AG09309 (cell line): ENCODE measurements at regions not wholly inside any gene's neighbourhood (a gene's known extent, or its start where the extent isn't known, plus 50 kb on each side); places are given as distances from the start of the nearest gene placed in this dataset.

ENCODE experiments used
- DNase-seq: peaks from one replicate; pipeline ENCODE4 v3.0.0-alpha.2; 2010; ENCODE audit warnings: low read depth
- H3K4me3 ChIP-seq: 2 replicates; pipeline ENCODE4 v1.5.1; 2011; ENCODE audit warnings: mild to moderate bottlenecking, low read depth, low read length, moderate library complexity; ENCODE audit not compliant: control insufficient read depth
- TF ChIP-seq, protein P1 (sequence below): IDR thresholded peaks from 2 replicates; pipeline ENCODE4 v1.5.1; 2011; ENCODE audit warnings: mild to moderate bottlenecking, low read depth, low read length, inconsistent platforms; ENCODE audit not compliant: insufficient read depth, control insufficient read depth; ENCODE audit errors: missing control alignments

DNA sequence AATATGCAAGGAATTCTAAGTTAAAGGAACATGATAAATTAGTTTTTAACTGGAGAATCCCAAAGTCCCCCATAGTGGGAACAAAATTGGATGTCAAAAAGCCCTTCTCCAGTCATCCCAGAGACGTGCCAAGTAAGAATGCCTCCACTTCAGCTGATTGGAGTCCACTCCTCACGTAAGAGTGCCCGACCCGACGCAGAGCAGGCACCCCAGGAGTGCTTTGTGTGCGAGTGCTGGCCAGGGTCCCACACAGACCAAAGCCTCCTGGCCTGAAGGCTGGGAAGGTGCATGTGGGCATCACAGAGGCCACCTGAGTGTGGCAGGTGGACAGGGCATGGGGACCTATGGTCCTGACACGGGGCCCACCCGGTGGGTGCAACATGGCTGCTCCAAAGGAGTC is 183.5 kb downstream of the GLI2 start:
- TF ChIP-seq, protein P1, sequence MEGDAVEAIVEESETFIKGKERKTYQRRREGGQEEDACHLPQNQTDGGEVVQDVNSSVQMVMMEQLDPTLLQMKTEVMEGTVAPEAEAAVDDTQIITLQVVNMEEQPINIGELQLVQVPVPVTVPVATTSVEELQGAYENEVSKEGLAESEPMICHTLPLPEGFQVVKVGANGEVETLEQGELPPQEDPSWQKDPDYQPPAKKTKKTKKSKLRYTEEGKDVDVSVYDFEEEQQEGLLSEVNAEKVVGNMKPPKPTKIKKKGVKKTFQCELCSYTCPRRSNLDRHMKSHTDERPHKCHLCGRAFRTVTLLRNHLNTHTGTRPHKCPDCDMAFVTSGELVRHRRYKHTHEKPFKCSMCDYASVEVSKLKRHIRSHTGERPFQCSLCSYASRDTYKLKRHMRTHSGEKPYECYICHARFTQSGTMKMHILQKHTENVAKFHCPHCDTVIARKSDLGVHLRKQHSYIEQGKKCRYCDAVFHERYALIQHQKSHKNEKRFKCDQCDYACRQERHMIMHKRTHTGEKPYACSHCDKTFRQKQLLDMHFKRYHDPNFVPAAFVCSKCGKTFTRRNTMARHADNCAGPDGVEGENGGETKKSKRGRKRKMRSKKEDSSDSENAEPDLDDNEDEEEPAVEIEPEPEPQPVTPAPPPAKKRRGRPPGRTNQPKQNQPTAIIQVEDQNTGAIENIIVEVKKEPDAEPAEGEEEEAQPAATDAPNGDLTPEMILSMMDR, result no peak
- DNase-seq, result no peak
- H3K4me3 ChIP-seq, result no peak overlapping the region

GRCh38 chr2:120919771-120920453 is 184.2 kb downstream of the GLI2 start:
- no peak for DNase-seq
- TF ChIP-seq, protein P1, result no peak
- no peak overlapping the region for H3K4me3 ChIP-seq

- TF ChIP-seq, protein P1, result no peak
- H3K4me3 ChIP-seq, result no peak overlapping the region
- no peak for DNase-seq
Measured at GRCh38 chr2:120920454-120921148, 184.9 kb downstream of the GLI2 start.

DNA sequence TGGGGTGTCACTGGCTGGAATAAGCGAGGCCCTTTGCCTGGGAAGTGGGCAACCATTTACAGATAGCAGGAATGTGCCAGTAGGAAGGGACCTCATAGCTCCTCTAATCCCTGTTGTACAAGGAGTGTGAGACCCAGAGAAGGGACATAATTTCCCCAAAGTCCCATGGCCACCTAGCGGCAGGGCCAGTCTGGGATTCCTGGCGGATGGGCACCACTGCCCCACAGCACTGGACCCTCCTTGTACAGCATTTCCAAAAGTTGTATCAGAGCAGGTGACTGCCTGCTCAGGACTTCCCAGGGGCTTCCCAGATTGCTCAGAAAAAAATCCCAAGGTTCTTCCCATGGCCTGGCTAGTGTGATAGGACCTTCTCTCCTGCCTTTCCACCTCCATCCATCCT is 185.8 kb downstream of the GLI2 start:
- TF ChIP-seq, protein P1, result no peak
- H3K4me3 ChIP-seq, result no peak overlapping the region
- DNase-seq, result no peak

- TF ChIP-seq, protein P1, result no peak
- no peak overlapping the region for H3K4me3 ChIP-seq
- DNase-seq, result no peak
Measured at GRCh38 chr2:120922571-120923332, 187.1 kb downstream of the GLI2 start.

GRCh38 chr2:120923426-120923825 is 187.8 kb downstream of the GLI2 start:
- no peak for DNase-seq
- no peak overlapping the region for H3K4me3 ChIP-seq
- TF ChIP-seq, protein P1, result no peak
